GM19043 (cell line): ENCODE measurements at regions not wholly inside any gene's neighbourhood (a gene's known extent, or its start where the extent isn't known, plus 50 kb on each side); places are given as distances from the start of the nearest gene placed in this dataset.

Experiments
- ATAC-seq: cut with Tn5 transposase; IDR thresholded peaks from one replicate; pipeline ENCODE4 v1.9.1; 2021; ENCODE audit warnings: low read depth; ENCODE audit not compliant: unreplicated experiment

DNA sequence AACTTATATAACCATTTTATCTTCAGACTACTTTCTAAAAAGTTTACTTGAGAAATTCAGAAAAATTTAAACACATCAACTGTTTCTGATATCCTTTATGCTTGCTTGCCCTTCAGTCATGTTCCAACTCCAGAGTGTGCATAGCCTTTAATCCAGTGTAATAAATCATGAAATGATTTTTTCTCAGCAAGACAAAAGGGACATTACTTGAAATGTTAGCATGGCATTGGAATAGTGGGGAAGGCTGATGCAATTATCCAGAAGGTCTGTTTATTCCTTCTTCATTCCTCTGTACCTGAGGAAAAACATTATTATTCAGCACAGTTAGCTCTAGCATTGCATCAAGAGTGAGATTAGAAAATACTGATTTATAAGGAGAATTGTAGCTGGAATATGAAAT is 209.9 kb downstream of the SLC7A11 start:
- ATAC-seq = no peak

DNA sequence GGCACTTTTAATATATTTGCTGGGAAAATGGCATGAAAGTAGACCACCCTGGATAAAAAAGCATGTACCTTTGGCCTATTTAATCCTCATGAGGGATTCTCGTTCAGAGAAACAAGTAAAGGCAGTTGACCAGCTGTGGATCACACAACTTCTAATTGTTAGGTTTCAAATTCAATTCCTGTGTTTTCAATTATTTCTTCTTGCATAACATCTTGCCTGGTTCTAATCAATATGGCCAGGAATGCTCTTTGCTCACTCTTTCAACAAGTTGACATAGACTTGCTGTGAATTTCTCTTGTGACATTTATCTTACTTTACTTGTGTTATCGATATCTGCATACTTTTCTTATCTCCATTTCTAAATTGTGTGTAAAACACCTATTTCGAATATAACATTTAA is 211.8 kb downstream of the SLC7A11 start:
- no peak for ATAC-seq

DNA sequence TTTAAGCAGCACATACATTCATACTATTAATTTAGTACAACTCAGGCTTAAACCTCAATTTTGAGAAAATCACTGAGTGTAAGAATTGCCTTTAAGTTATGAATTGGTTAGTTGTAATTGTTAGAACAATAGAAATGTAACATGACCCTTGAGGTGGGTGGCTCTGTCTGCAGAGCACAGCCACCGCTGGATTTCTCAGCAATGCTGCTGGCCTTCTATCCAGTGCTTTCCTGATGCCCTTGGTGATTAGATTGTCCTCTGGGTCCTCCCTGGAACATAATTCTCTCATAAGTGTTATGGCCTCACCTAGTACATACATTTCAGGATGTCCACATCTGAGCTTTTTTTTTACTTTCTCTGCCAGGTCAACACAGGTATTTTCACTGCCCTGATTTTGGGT is 213.2 kb downstream of the SLC7A11 start:
- ATAC-seq = no peak

DNA sequence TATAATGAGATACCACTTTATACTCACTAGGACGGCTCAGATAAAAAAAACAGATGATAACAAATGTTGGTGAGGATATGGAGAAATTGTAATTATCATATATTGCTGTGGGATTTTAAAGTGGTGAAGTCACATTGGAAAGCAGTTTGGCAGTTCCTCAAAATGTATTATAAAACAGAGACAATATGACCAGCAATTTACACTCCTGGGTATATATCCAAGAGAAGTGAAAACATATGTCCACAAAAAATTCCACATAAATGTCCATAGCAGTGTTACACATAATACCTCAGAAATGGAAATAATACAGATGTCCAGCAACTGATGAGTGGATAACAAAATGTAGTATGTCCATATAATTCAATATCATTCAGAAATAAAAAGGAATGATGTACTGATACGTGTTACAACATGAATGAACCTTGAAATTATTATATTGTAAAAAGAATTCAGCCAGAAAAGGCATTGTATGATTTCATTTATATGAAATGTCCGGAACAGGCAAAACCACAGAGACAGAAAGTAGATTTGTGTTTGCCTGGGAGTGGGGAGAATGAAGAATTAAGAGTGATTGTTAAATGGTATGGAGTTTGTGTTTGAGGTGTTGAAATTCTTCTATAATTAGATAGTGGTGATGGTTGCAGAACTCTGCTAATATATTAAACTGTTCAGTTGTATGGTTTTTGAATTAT is 220.9 kb downstream of the SLC7A11 start:
- no peak for ATAC-seq

DNA sequence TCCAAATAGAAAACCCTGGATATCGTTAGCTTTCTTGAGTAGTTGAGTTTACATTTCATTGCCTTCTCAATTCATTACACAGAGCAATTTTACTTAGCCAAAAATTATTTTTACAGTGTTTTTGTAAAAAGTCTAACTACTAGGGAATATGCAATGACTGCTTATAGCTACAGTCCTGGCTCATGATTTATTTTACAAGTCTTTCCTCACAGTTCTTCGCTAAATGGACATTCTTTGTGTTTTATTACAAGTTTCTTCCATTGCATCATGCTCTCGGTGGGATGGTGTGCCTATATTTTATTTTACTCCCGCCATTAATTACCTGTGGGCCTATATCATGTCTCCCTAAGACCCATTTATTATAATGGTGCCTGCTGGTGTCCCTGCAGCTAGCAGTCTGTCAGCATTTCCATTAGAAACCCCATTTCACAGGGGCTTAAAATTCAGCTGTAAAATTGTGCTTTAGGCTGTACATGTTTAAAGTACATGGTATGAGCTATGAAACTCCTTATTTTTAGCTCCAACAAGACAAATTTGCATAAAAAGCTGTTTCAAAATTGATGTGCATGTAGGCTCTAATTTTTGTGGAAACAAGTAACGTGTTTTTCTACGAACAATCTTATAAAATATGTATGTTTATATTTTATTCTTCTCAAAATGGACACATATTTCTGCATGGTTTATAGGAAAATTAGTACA is 227.4 kb downstream of the SLC7A11 start:
- no peak for ATAC-seq

DNA sequence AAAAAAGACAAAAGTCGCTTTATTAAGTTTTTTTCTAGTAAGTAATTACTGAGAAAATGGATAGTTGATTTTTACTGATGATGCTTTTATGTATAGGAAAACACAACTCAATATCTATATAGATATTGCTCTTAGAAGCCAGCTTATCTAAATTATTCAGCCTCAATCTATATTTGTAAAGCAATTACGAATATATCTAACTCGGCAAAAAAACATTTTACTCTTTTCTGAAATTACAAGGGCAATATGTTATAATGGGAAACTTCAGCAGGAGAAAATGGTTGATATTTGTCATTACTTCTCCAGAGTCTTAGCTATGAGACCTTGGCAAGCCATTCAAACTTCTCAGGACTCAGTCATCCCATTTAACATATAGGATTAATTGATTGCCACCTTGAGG is 228.5 kb downstream of the SLC7A11 start:
- ATAC-seq = no peak

DNA sequence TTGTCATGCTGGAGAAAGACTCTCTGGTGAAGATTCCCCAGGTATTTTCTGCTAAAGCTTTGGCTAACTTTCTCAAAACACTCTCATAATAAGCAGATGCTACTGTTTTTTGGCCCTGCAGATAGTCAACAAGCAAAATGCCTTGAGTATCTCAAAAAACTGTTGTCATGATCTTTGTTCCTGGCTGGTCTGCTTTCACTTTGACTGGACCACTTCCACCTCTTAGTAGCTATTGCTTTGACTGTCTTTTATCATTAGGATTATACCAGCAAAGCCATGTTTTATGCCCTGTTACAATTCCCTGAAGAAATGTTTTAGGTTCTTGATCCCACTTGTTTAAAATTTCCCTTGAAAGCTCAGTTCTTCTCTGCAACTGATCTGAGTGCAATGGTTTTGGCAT is 231.5 kb downstream of the SLC7A11 start:
- ATAC-seq = no peak

DNA sequence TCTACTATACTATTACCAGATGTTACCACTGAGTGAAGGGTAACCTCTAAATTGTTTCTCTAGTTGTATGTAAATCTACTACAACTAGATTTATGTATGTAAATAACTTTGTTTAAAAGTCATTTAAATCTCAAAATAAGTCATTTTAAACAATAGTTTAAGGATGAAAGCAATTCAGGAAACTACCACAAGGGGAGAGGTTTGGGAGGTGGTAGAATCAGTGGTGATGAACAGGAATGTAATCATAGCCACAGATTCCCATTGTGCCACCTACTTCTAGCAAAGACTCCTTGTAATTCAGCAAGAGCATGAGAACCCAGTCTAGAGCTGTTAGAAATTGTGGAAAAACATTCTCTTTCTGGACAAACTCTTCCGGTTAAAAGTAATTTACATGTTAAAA is 234.6 kb downstream of the SLC7A11 start:
- ATAC-seq = no peak

DNA sequence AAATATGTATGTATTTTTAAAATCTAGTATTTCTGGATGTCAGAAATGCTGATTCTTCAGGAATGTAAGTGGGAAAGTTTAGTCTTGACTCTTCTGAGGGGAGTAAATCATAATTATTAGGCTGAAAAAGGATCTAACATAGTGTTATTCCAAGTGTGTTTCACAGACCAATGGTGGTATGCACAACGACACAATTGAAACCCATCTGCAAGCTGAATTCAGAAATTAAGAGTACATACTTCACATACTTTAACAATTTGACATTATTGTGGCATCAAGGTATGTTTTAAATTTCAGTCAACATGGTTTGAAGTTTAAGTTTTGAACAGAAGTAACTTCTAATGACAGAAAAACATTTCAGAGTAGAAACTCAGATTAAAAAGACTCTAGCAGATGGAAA is 236.7 kb downstream of the SLC7A11 start:
- no peak for ATAC-seq

DNA sequence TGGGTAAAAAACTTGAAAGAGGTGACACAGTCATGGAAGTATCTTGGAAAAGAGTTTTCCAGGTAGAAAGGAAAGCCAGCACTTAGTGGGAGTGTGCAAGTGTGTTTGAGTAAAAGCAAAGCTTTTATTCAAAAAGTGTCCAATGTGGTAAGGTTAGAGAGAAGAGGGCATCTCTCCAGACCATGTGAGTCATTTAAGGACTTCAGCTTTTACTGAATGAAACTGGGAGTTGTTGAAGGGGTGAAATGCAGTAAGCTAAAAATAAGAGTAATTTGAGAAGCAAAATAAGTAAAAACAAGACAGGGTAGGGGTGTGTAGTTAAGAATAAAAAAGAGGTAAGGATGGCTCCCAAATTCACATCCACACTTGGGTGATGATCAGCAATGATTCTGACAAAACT is 238.9 kb downstream of the SLC7A11 start:
- ATAC-seq = peak; percentile 85

DNA sequence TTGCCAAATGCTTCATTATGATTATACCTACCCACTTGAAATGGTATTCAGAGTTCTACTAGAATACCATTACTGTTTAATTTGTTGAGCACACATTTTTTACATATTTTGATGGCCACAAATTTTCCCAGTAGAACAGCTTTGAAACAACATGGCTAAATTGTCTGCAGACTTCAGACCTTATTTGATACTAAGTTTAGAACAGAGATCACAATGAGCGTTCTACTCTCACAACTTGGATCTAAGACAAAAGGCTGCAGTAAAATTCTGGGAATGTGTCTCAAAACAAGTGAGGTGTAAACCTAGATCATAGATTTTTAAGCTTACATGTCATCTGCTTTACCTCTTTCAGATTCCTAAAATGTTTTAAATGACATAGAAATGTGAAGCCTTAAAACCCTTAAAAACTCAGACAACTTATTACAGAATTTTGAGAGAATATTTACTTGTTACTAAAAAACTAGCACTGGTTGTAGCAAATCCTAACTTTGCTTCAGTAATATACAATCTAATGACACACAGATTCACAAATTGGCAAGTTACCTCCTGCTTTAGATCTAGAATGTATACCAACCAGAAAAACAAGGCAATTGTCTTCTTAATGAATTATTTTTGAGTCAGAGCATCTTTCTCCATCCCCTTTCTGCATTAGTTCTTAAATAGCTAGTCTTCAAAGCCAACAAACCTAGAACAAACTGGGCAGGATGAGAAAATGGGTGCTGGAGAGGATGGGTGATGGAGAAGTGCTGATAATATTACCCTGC is 243.3 kb downstream of the SLC7A11 start:
- no peak for ATAC-seq

DNA sequence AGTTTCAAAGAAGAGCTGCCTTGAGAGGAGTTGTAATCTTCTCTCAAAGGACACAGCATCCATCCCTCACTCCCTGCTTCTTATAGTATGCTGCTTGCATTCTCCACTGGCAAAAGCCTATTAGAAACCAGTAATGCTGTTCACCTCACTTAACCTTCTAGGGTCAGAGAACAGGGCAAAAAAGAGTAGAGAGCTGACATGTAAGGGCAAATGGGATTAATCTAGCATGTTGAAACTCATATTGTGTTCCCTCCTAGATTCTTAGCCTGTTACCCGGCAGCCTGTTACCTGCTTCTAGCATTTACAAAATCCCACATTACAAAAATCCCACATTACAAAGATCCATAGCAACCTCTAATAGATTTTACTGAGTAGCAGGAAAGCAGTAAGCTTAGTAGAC is 244.7 kb downstream of the SLC7A11 start:
- ATAC-seq = no peak

DNA sequence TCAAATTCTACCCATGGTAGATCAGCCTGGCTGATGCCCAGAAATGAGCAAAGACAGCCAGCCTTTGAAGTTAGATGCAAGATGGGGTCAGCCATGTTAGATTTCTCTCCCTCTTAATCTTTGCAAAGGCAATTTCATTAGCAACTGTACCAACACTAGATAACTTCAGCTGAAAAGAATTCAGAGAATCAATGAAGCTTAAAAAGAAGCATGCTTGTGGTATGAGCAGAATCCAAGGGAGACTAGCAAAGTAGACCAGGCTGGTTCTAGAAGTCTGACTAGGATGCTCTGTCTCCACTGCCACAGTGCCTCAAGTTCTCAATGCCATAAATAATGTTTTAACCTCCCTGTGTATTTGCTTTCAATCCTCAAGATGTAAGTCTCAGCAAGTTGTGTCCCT is 247.3 kb downstream of the SLC7A11 start:
- no peak for ATAC-seq

DNA sequence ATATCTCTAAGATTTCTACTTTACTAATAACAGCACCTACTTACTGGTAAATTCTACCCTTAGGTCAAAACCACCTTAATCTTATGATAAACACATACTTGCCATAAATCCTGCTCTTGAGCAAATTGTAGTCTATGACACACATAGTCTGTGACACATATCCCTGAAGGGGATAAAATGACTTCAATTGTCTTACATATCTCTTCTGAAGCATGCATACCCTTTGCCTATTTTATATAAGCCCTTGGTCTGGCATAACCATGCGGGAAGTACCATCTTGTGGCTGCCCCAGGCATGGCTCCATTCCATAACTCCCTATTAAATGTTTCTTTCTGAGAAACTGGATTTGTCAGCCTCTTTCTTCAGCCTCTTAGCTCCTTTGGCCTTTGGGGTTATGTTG is 248.9 kb downstream of the SLC7A11 start:
- ATAC-seq = no peak

DNA sequence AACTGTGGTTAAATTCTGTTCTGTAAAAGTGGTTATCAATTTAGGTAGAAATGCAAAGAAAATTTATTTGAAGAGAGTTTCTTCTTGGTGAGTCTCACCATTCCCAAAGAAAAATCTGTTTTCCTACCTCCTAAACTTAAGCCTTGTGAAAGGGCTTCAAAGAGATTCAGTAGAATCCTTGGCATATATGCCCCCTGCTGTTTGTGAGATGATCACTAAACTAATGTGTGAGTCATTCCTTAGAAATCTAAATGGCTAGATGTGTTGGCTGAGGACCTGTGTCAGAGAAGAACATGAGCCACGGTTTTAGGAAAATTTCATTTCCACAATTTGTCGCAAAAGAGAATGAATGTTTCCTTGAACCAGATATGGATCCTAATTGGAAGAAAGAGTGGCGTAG is 260.9 kb downstream of the SLC7A11 start:
- no peak for ATAC-seq

DNA sequence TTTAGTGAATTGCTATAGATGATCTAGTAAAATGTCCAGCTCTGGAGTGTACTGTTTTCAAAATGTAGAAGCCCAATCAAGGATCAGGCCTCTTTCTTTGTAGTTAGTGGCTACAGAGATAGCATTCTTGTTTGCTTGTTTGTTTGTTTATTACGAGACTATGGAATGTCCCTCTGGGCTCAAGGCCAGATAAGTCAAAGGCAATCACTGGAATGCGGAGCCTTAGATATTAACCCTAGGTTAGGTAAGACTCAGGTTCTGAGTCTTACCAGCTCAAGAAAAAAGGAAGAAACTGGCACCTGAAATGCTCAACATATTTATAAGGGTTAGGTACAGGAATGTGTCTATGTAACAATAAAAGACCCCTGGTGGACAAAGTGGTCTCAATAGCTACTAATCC is 261.5 kb downstream of the SLC7A11 start:
- ATAC-seq = no peak

DNA sequence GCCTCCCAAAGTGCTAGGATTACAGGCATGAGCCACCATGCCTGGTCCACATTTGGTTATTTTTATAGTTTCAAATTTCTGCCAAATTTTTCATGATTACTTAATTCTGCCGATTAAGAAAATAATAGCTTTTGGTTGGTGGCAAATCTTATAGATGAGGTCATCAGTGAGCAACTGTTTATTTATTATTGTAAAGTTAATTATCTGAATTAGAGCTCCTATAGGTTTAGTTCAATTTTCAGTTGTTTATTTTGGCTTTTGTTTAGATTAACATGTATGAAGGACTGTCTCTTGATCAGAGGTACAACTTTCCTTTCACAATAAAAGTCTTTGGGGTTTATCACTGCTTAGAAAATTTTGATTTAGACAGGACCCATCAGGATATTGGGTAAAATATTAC is 262.2 kb downstream of the SLC7A11 start:
- ATAC-seq = no peak

DNA sequence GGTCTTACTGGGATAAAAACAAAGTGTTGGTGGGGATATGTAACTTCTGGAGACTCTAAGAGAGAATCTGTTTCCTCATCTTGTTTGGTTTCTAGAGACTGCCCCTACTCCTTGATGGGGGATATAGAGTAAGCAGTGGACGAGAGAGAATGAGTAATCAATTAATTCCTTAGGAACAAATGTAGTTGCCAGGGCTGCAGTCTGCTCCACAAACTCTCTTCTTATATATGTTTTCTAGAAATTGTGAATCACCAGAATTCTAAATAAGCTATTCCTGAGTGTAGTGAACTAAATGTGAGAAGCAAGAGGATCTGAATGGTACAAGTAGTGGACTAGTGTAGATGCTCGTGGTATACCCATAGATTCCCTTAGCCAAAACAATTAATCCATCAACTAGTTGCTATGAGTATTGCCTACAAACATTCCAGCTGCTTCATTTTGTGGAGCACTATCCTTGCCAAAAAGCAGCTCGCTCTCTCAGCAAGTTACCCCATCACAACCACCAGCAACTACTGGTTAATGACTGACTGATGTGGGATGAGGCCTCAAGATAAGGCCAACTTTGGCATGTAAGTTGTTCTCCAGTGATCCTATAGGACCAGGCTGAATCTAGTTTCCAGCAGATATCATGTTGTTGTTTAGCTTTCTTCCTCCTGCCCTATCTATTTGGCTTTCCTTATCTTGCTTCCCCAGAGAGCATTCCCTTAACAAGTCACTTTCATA is 273.0 kb downstream of the SLC7A11 start:
- ATAC-seq = no peak

DNA sequence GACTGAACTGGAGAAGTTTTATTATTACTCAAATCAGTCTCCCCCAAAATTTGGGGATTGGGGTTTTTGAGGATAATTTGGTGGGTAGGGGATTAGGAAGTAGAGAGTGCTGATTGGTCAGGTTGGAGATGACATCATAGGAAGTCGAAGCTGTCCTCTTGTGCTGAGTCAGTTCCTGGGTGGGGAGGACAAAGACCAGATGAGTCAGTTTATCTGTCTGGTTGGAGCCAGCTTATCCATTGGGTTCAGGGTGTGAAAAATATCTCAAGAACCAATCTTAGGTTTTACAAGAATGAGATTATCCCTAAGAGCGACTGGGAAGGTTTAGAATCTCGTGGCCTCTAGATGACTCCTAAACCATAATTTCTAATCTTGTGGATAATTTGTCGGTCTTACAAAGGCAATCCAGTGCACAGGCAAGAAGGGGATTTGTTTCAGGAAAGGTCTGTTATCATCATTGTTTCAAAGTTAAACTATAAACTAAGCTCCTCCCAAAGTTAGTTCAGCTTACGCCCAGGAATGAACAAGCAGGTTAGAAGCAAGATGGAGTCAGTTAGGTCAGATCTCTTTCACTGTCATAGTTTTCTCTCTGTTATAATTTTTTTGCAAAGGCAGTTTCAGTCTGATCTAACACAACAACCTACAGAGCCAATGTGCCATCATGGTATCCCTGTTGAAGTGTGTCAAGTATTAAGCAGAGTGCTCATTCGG is 274.5 kb downstream of the SLC7A11 start:
- ATAC-seq = no peak

DNA sequence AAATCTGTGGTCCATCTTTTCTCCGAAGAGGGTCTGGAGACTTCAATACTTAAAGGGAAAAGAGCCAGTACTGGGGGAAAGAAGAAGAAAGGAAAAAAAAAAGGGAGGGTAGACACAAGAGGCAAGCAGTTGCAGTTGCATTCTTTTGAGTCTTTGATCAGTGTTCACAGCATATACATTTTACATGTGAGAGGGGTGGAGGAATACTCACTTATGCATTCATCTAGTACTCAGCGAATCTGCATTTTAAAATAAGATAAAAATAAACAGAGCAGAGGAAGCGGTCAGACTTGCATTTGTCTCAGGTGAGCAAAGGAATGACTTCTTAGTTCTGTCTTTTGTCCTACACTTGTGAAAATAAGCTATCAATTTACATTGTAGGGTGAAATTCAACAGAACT is 275.6 kb downstream of the SLC7A11 start:
- ATAC-seq = no peak

DNA sequence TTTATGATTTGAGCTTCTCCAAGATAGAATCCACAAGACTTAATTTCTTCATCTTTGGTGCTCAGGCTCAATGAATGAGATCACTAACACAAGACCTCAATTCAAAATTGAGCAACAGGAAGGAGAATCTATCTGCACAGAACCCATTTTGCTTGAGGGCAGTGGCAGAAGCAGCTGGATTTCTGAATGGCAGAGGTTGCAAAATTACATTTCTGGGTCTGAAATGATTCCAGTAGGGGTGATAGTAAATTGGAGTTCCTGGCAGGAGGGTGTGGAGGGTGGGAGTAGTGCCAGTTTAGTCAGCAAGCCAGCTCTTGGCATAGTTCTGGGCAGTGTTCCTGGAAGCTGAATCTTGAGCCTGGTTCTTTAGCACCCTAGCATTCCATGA is 281.1 kb downstream of the SLC7A11 start:
- ATAC-seq = no peak
